Smooth muscle cell (in vitro differentiated cells): ENCODE measurements at regions not wholly inside any gene's neighbourhood (a gene's known extent, or its start where the extent isn't known, plus 50 kb on each side); places are given as distances from the start of the nearest gene placed in this dataset.
A peak's percentile ranks its signal among the peaks of the same experiment; 100 is the strongest.

Experiments
- DNase-seq: peaks from one replicate; lab custom pipeline; 2025; ENCODE audit not compliant: unreplicated experiment; lab: John Stamatoyannopoulos, UW
- H2AFZ ChIP-seq: fragments of 200-600 bp; sonication (generic); 2 replicates; pipeline ENCODE4 v1.6.0; 2016; ENCODE audit warnings: antibody characterized with exemption, low read depth, mild to moderate bottlenecking
- H3F3A ChIP-seq: fragments of 200-600 bp; sonication (generic); 2 replicates; pipeline ENCODE4 v1.6.0; 2017; ENCODE audit warnings: antibody characterized with exemption, low read depth
- H3K27ac ChIP-seq: fragments of 200-600 bp; sonication (generic); 2 replicates; pipeline ENCODE4 v1.5.1; 2016; ENCODE audit warnings: low read depth, mild to moderate bottlenecking
- H3K27me3 ChIP-seq: fragments of 200-600 bp; sonication (generic); 2 replicates; pipeline ENCODE4 v1.6.1; 2016; ENCODE audit warnings: low read depth, mild to moderate bottlenecking
- H3K36me3 ChIP-seq: fragments of 200-600 bp; sonication (generic); 2 replicates; pipeline ENCODE4 v1.5.1; 2016; ENCODE audit warnings: low read depth
- H3K4me1 ChIP-seq: fragments of 200-600 bp; sonication (generic); 2 replicates; pipeline ENCODE4 v1.5.1; 2016; ENCODE audit warnings: low read depth
- H3K4me2 ChIP-seq: fragments of 200-600 bp; sonication (generic); 2 replicates; pipeline ENCODE4 v1.6.0; 2016; ENCODE audit warnings: mild to moderate bottlenecking
- H3K4me3 ChIP-seq: fragments of 200-600 bp; sonication (generic); 2 replicates; pipeline ENCODE4 v1.5.1; 2016; ENCODE audit warnings: mild to moderate bottlenecking
- H3K79me2 ChIP-seq: fragments of 200-600 bp; sonication (generic); 2 replicates; pipeline ENCODE4 v1.6.0; 2016; ENCODE audit warnings: low read depth, mild to moderate bottlenecking
- H3K9ac ChIP-seq: fragments of 200-600 bp; sonication (generic); 2 replicates; pipeline ENCODE4 v1.6.0; 2016; ENCODE audit warnings: low read depth
- H3K9me3 ChIP-seq: fragments of 200-600 bp; sonication (generic); replicated peaks from 2 replicates; pipeline ENCODE4 v1.5.1; 2016; ENCODE audit warnings: low read depth
- H4K20me1 ChIP-seq: fragments of 200-600 bp; sonication (generic); 2 replicates; pipeline ENCODE4 v1.6.0; 2016; ENCODE audit warnings: low read depth
- CTCF ChIP-seq: fragments of 200-600 bp; sonication (generic); IDR thresholded peaks from 2 replicates; pipeline ENCODE4 v1.5.1; 2017; ENCODE audit warnings: borderline replicate concordance, mild to moderate bottlenecking, antibody characterized with exemption; ENCODE audit not compliant: insufficient read depth, poor library complexity, severe bottlenecking
- WGBS: methylation state at CpG from one replicate; pipeline ENCODE4 v1.1.7; 2016; ENCODE audit warnings: low lambda C conversion rate; 5-methylcytosine and 5-hydroxymethylcytosine counted together

- H3K4me1 ChIP-seq: peaks cover 12% of the 10 kb centered on the region
- peak overlapping the region; percentile 60 for H3K4me2 ChIP-seq
- TF ChIP-seq CTCF: peak; percentile 39
- no peaks in the 10 kb centered on the region for H3K79me2 ChIP-seq
- H3K9ac ChIP-seq: no peak overlapping the region
- H2AFZ ChIP-seq: peak overlapping the region; percentile 1
- no peaks in the 10 kb centered on the region for H3K27me3 ChIP-seq
- no peaks in the 10 kb centered on the region for H4K20me1 ChIP-seq
- WGBS: 73% methylated on average over 16 of the region's 16 CpGs
- no peak overlapping the region for H3K4me3 ChIP-seq
- no peaks in the 10 kb centered on the region for H3K9me3 ChIP-seq
- H3K36me3 ChIP-seq: no peaks in the 10 kb centered on the region
- no peak for DNase-seq
- peak overlapping the region; percentile 74 for H3K27ac ChIP-seq
- no peaks in the 10 kb centered on the region for H3F3A ChIP-seq
Measured at GRCh38 chr16:29318037-29318436, 88.5 kb downstream of the NPIPB11 start.

GRCh38 chr16:29317269-29317668 lies 89.2 kb downstream of the NPIPB11 start:
- H3K9ac ChIP-seq: no peak overlapping the region
- WGBS: 98% methylated on average over 13 of the region's 13 CpGs
- no peak for DNase-seq

GRCh38 chr16:29316761-29317183 lies 89.7 kb downstream of the NPIPB11 start:
- H3K36me3 ChIP-seq: no peaks in the 10 kb centered on the region
- H3K4me2 ChIP-seq: no peak overlapping the region
- H3K9me3 ChIP-seq: no peaks in the 10 kb centered on the region
- no peaks in the 10 kb centered on the region for H3K27me3 ChIP-seq
- no peak overlapping the region for H3K9ac ChIP-seq
- WGBS: 85% methylated on average over 12 of the region's 12 CpGs
- H3F3A ChIP-seq: no peaks in the 10 kb centered on the region
- no peak overlapping the region for H2AFZ ChIP-seq
- H3K4me3 ChIP-seq: no peak overlapping the region
- no peaks in the 10 kb centered on the region for H3K79me2 ChIP-seq
- no peak for DNase-seq
- H4K20me1 ChIP-seq: no peaks in the 10 kb centered on the region
- TF ChIP-seq CTCF: no peak
- peaks cover 12% of the 10 kb centered on the region for H3K4me1 ChIP-seq
- H3K27ac ChIP-seq: no peak overlapping the region

More at GRCh38 chr16:29317269-29317668, 89.2 kb downstream of the NPIPB11 start:
- Histone ChIP-seq H3K4me2 (no peak overlapping the region), H3K4me1 (peaks cover 12% of the 10 kb centered on the region), H4K20me1 (no peaks in the 10 kb centered on the region), H3K36me3 (no peaks in the 10 kb centered on the region), H3K27ac (no peak overlapping the region), H3F3A (no peaks in the 10 kb centered on the region), H3K79me2 (no peaks in the 10 kb centered on the region), H3K9me3 (no peaks in the 10 kb centered on the region), H3K4me3 (no peak overlapping the region), H2AFZ (no peak overlapping the region), H3K27me3 (no peaks in the 10 kb centered on the region)
- TF ChIP-seq CTCF: no peak

- H3K27me3 ChIP-seq: no peaks in the 10 kb centered on the region
- H3K4me3 ChIP-seq: no peak overlapping the region
- no peaks in the 10 kb centered on the region for H3F3A ChIP-seq
- TF ChIP-seq CTCF: peak; percentile 10
- WGBS: 81% methylated on average over 12 of the region's 12 CpGs
- H3K36me3 ChIP-seq: no peaks in the 10 kb centered on the region
- no peak overlapping the region for H2AFZ ChIP-seq
- H3K9ac ChIP-seq: no peak overlapping the region
- no peaks in the 10 kb centered on the region for H3K9me3 ChIP-seq
- no peak overlapping the region for H3K4me2 ChIP-seq
- no peaks in the 10 kb centered on the region for H4K20me1 ChIP-seq
- no peaks in the 10 kb centered on the region for H3K79me2 ChIP-seq
- H3K27ac ChIP-seq: no peak overlapping the region
- H3K4me1 ChIP-seq: peaks cover 12% of the 10 kb centered on the region
- no peak for DNase-seq
Measured at GRCh38 chr16:29315916-29316517, 90.5 kb downstream of the NPIPB11 start.
